Upper lobe of right lung (tissue), 1 donor: ENCODE measurements at regions not wholly inside any gene's neighbourhood (a gene's known extent, or its start where the extent isn't known, plus 50 kb on each side); places are given as distances from the start of the nearest gene placed in this dataset.
"Not testable (repeated sequence)": the region's sequence is repeated elsewhere in the genome, so short reads cannot be mapped to it uniquely, and the experiment has no call there.

Experiments
- ATAC-seq: fragments of 200-7000 bp; cut with Tn5 transposase; one replicate; pipeline ENCODE4 v1.9.1; 2020; ENCODE audit warnings: mild to moderate bottlenecking, moderate library complexity
- DNase-seq: peaks from one replicate; pipeline ENCODE4 v3.0.0-alpha.2; 2020
- H3K27ac ChIP-seq: fragments of 200-600 bp; one replicate; pipeline ENCODE4 v1.8.0; 2022
- H3K27me3 ChIP-seq: fragments of 200-600 bp; one replicate; pipeline ENCODE4 v1.8.0; 2022; ENCODE audit warnings: mild to moderate bottlenecking
- H3K36me3 ChIP-seq: fragments of 200-600 bp; one replicate; pipeline ENCODE4 v1.8.0; 2022
- H3K4me1 ChIP-seq: fragments of 200-600 bp; one replicate; pipeline ENCODE4 v1.8.0; 2022
- H3K4me3 ChIP-seq: fragments of 200-600 bp; one replicate; pipeline ENCODE4 v1.8.0; 2022; ENCODE audit warnings: mild to moderate bottlenecking
- H3K9me3 ChIP-seq: fragments of 200-600 bp; one replicate; pipeline ENCODE4 v1.8.0; 2022
- CTCF ChIP-seq: fragments of 200-600 bp; IDR thresholded peaks from one replicate; pipeline ENCODE4 v1.8.0; 2022; ENCODE audit warnings: antibody characterized with exemption
- intact Hi-C: fragments of 100-400 bp; cut with DNase I; formaldehyde crosslinking; loops from one replicate; pipeline ENCODE4 v1.11.0; 2022
- donor health status: DM: no; HTN: yes; CAD: no; lungs with severe emphysema.

DNA sequence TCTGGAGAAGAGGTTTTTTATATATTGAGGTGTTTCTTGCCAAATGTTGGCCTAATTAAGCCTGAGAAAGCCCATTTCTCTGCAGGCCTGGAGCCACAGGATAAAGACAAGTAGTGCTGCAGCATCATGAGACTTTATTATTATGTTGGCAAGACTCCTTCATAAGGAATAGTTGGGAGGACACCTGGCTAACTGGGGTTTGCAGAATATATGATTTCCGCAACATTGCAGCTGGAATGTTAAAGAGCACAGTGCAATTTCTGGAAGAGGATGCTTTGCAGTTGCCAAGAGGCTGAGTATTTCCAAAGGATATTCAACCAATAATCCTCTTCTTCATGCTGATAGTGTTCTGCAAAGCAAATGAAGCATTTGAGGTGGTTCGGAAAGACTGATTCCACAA is 1512.8 kb upstream of the LRRTM3 start:
- Histone ChIP-seq H3K27ac (no peak overlapping the region), H3K4me1 (no peaks in the 10 kb centered on the region), H3K9me3 (no peaks in the 10 kb centered on the region), H3K36me3 (no peaks in the 10 kb centered on the region), H3K27me3 (no peaks in the 10 kb centered on the region), H3K4me3 (no peak overlapping the region)
- no peak for TF ChIP-seq CTCF
- DNase-seq, result no peak
- ATAC-seq, result no peak
- intact Hi-C loops, result no loop called here

GRCh38 chr10:65415318-65415717 is 1510.5 kb upstream of the LRRTM3 start:
- Histone ChIP-seq H3K27me3 (no peaks in the 10 kb centered on the region), H3K36me3 (no peaks in the 10 kb centered on the region), H3K4me1 (no peaks in the 10 kb centered on the region), H3K9me3 (no peaks in the 10 kb centered on the region), H3K4me3 (no peak overlapping the region), H3K27ac (no peak overlapping the region)
- no peak for TF ChIP-seq CTCF
- no peak for ATAC-seq
- DNase-seq, result no peak
- intact Hi-C loops, result no loop called here

DNA sequence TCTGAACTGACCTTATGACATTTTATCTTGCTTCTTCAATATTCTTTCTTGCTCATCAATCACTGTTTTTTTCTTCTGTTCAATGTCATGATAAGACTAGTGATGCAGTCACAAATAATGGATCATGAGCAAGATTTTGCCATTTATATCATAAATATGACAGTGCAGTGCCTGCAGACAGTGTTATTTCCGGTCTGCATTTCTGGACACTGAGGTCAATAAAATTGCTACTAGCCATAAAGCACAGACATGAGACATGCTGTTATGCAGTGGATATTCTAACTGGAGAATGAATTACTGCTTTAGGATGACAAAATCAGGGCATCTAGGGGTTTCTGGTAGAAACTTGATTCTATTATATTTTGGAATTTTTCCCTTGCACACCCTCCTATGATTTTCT is 1509.7 kb upstream of the LRRTM3 start:
- intact Hi-C loops, result no loop called here
- no peak overlapping the region for H3K27ac ChIP-seq
- H3K27me3 ChIP-seq, result no peaks in the 10 kb centered on the region
- H3K9me3 ChIP-seq, result no peaks in the 10 kb centered on the region
- DNase-seq (no peak), ATAC-seq (no peak)
- no peak overlapping the region for H3K4me3 ChIP-seq
- no peaks in the 10 kb centered on the region for H3K36me3 ChIP-seq
- no peak for TF ChIP-seq CTCF
- H3K4me1 ChIP-seq, result no peaks in the 10 kb centered on the region

DNA sequence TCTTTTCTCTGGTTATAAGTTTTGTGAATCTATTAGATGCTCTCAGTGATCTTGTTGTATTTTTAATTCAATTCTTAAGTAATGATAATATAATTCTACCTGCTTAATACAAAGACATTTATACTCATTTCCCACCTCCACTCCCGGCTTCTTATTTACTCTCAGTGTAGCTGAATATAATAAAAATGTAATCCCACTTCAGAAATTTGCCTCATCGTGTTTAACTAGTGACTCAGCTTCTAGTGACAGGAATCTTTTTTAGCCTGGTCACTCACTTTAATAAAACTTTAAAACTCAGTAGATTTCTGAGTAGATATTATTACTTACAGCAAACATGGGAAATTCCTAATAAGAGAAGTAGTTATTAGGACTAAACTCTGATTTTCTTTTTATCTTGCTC is 1506.2 kb upstream of the LRRTM3 start:
- Histone ChIP-seq H3K9me3 (no peaks in the 10 kb centered on the region), H3K4me3 (no peak overlapping the region), H3K27me3 (no peaks in the 10 kb centered on the region), H3K36me3 (no peaks in the 10 kb centered on the region), H3K27ac (no peak overlapping the region), H3K4me1 (no peaks in the 10 kb centered on the region)
- TF ChIP-seq CTCF, result no peak
- ATAC-seq (no peak), DNase-seq (no peak)
- intact Hi-C loops, result no loop called here

DNA sequence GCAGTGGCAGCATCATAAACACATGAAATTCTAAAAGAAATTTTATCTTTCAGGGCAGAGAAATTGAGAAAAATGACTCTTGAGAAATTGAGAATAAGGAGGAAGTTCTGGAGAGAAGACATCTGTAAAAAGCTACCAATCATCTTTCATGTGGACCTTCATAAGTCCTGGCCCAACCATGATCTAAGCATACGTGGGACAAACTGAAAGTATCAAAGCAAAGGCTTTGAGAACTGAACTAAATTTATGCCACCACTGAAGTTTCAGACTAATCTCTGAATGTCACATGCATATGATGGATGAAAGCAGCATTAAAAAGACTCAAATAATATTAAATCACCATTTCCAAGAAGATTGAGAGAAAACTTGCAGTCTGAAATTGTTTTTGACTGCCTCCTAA is 1502.8 kb upstream of the LRRTM3 start:
- Histone ChIP-seq H3K27ac (no peak overlapping the region), H3K9me3 (no peaks in the 10 kb centered on the region), H3K4me1 (no peaks in the 10 kb centered on the region), H3K36me3 (no peaks in the 10 kb centered on the region), H3K4me3 (no peak overlapping the region), H3K27me3 (no peaks in the 10 kb centered on the region)
- TF ChIP-seq CTCF, result no peak
- ATAC-seq, result no peak
- intact Hi-C loops, result no loop called here
- no peak for DNase-seq

DNA sequence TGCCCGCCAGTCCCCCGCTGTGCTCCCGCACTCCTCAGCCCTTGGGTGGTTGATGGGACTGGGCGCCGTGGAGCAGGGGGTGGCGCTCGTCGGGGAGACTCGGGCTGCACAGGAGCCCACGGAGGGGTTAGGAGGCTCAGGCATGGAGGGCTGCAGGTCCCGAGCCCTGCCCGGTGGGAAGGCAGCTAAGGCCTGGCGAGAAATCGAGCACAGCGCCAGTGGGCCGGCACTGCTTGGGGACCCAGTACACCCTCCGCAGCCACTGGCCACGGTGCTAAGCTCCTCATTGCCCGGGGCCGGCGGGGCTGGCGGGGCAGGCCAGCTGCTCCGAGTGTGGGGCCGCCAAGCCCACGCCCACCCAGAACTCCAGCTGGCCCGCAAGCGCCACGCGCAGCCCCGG is 1496.5 kb upstream of the LRRTM3 start:
- peak; percentile 43 for DNase-seq
- H3K27ac ChIP-seq, H3K4me1 ChIP-seq, H3K4me3 ChIP-seq, intact Hi-C loops, H3K36me3 ChIP-seq, ATAC-seq, H3K9me3 ChIP-seq, H3K27me3 ChIP-seq: not testable (repeated sequence)
